GM23248 (cell line): ENCODE measurements at regions not wholly inside any gene's neighbourhood (a gene's known extent, or its start where the extent isn't known, plus 50 kb on each side); places are given as distances from the start of the nearest gene placed in this dataset.

Experiments used
- EZH2 ChIP-seq: fragments of 200-600 bp; sonication (generic); IDR thresholded peaks from 2 replicates; pipeline ENCODE4 v1.6.1; 2018; ENCODE audit warnings: antibody characterized with exemption, mild to moderate bottlenecking; ENCODE audit not compliant: insufficient read depth, poor library complexity, severe bottlenecking
- EZH2phosphoT487 ChIP-seq: fragments of 200-600 bp; sonication (generic); IDR thresholded peaks from 2 replicates; pipeline ENCODE4 v1.6.1; 2018; ENCODE audit warnings: antibody characterized with exemption, moderate library complexity, mild to moderate bottlenecking, low read depth; ENCODE audit not compliant: insufficient read depth

- TF ChIP-seq EZH2 (no peak), EZH2phosphoT487 (no peak)
Observed at GRCh38 chrX:52271206-52271605, 86.5 kb downstream of the MAGED4 start.
